Karpas-422 (cell line): ENCODE measurements at regions not wholly inside any gene's neighbourhood (a gene's known extent, or its start where the extent isn't known, plus 50 kb on each side); places are given as distances from the start of the nearest gene placed in this dataset.

ENCODE experiments used
- DNase-seq: peaks from one replicate; pipeline ENCODE4 v3.0.0-alpha.2; 2015
- H2AFZ ChIP-seq: fragments of 200-600 bp; sonication (generic); 2 replicates; pipeline ENCODE4 v1.6.1; 2014; ENCODE audit warnings: antibody characterized with exemption, low read length, mixed read lengths
- H3K27ac ChIP-seq: fragments of 200-600 bp; sonication (generic); 2 replicates; pipeline ENCODE4 v1.5.1; 2014; ENCODE audit warnings: mild to moderate bottlenecking, low read length, moderate library complexity
- H3K27me3 ChIP-seq: fragments of 200-600 bp; sonication (generic); 2 replicates; pipeline ENCODE4 v1.6.1; 2014; ENCODE audit warnings: low read length, mixed read lengths
- H3K36me3 ChIP-seq: fragments of 200-600 bp; sonication (generic); 2 replicates; pipeline ENCODE4 v1.6.1; 2014; ENCODE audit warnings: low read length, mixed read lengths; ENCODE audit not compliant: insufficient read depth
- H3K4me1 ChIP-seq: fragments of 200-600 bp; sonication (generic); 2 replicates; pipeline ENCODE4 v1.6.1; 2014; ENCODE audit warnings: mild to moderate bottlenecking, low read length, mixed read lengths
- H3K4me2 ChIP-seq: fragments of 200-600 bp; sonication (generic); 2 replicates; pipeline ENCODE4 v1.6.1; 2014; ENCODE audit warnings: low read length, low read depth, mild to moderate bottlenecking; ENCODE audit not compliant: poor library complexity, severe bottlenecking
- H3K4me3 ChIP-seq: fragments of 200-600 bp; sonication (generic); 2 replicates; pipeline ENCODE4 v1.5.1; 2014; ENCODE audit warnings: mild to moderate bottlenecking, antibody characterized with exemption, low read length, mixed read lengths
- H3K79me2 ChIP-seq: fragments of 200-600 bp; sonication (generic); 2 replicates; pipeline ENCODE4 v1.6.1; 2014; ENCODE audit warnings: mild to moderate bottlenecking, low read length, mixed read lengths
- H3K9ac ChIP-seq: fragments of 200-600 bp; sonication (generic); 2 replicates; pipeline ENCODE4 v1.6.0; 2014; ENCODE audit warnings: low read length
- H3K9me2 ChIP-seq: fragments of 200-600 bp; sonication (generic), shearing (Covaris generic); replicated peaks from 2 replicates; pipeline ENCODE4 v1.6.0; 2014; ENCODE audit warnings: mild to moderate bottlenecking, low read length, moderate library complexity; ENCODE audit not compliant: insufficient read depth
- H3K9me3 ChIP-seq: fragments of 300-700, 200-600 bp; sonication (generic); 2 replicates; pipeline ENCODE4 v1.6.1; 2014; ENCODE audit warnings: low read length, mixed read lengths
- H4K20me1 ChIP-seq: fragments of 200-600 bp; sonication (generic); 2 replicates; pipeline ENCODE4 v1.6.1; 2014; ENCODE audit warnings: mild to moderate bottlenecking, antibody characterized with exemption, low read length, low read depth; ENCODE audit not compliant: insufficient read depth

GRCh38 chr7:46566097-46566774 lies 645.2 kb upstream of the IGFBP3 start:
- Histone ChIP-seq H2AFZ (no peak overlapping the region), H3K4me2 (no peak overlapping the region), H3K4me1 (no peaks in the 10 kb centered on the region), H3K9ac (no peak overlapping the region), H4K20me1 (no peaks in the 10 kb centered on the region), H3K79me2 (no peaks in the 10 kb centered on the region), H3K9me2 (no peaks in the 10 kb centered on the region), H3K4me3 (no peak overlapping the region), H3K9me3 (no peaks in the 10 kb centered on the region), H3K36me3 (no peaks in the 10 kb centered on the region), H3K27me3 (no peaks in the 10 kb centered on the region), H3K27ac (no peak overlapping the region)
- no peak for DNase-seq

GRCh38 chr7:46565253-46566096 lies 644.4 kb upstream of the IGFBP3 start:
- no peak overlapping the region for H2AFZ ChIP-seq

GRCh38 chr7:46559194-46559832 lies 638.2 kb upstream of the IGFBP3 start:
- Histone ChIP-seq H3K9me3 (no peaks in the 10 kb centered on the region), H3K27ac (no peak overlapping the region), H4K20me1 (no peaks in the 10 kb centered on the region), H3K9me2 (no peaks in the 10 kb centered on the region), H3K4me1 (no peaks in the 10 kb centered on the region), H2AFZ (no peak overlapping the region), H3K27me3 (no peaks in the 10 kb centered on the region), H3K36me3 (no peaks in the 10 kb centered on the region), H3K9ac (no peak overlapping the region), H3K4me3 (no peak overlapping the region), H3K4me2 (no peak overlapping the region), H3K79me2 (no peaks in the 10 kb centered on the region)
- no peak for DNase-seq

More at GRCh38 chr7:46565253-46566096, 644.4 kb upstream of the IGFBP3 start:
- Histone ChIP-seq H3K27me3 (no peaks in the 10 kb centered on the region), H3K36me3 (no peaks in the 10 kb centered on the region), H3K9me3 (no peaks in the 10 kb centered on the region), H3K27ac (no peak overlapping the region), H3K9ac (no peak overlapping the region), H3K4me1 (no peaks in the 10 kb centered on the region), H4K20me1 (no peaks in the 10 kb centered on the region), H3K9me2 (no peaks in the 10 kb centered on the region), H3K4me3 (no peak overlapping the region), H3K4me2 (no peak overlapping the region), H3K79me2 (no peaks in the 10 kb centered on the region)
- no peak for DNase-seq

- H3K36me3 ChIP-seq, result no peaks in the 10 kb centered on the region
- H3K9me3 ChIP-seq, result no peaks in the 10 kb centered on the region
- no peaks in the 10 kb centered on the region for H3K4me1 ChIP-seq
- no peaks in the 10 kb centered on the region for H3K9me2 ChIP-seq
- no peak overlapping the region for H3K9ac ChIP-seq
- no peak overlapping the region for H3K27ac ChIP-seq
- no peak overlapping the region for H3K4me2 ChIP-seq
- no peaks in the 10 kb centered on the region for H4K20me1 ChIP-seq
- no peaks in the 10 kb centered on the region for H3K27me3 ChIP-seq
- DNase-seq, result no peak
- H3K79me2 ChIP-seq, result no peaks in the 10 kb centered on the region
- H3K4me3 ChIP-seq, result no peak overlapping the region
- no peak overlapping the region for H2AFZ ChIP-seq
Measured at GRCh38 chr7:46558482-46559193, 637.6 kb upstream of the IGFBP3 start.

GRCh38 chr7:46557781-46558180 lies 636.7 kb upstream of the IGFBP3 start:
- Histone ChIP-seq H3K4me3 (no peak overlapping the region), H2AFZ (no peak overlapping the region), H3K9me3 (no peaks in the 10 kb centered on the region), H3K27ac (no peak overlapping the region), H3K9ac (no peak overlapping the region), H3K36me3 (no peaks in the 10 kb centered on the region), H3K27me3 (no peaks in the 10 kb centered on the region), H3K4me1 (no peaks in the 10 kb centered on the region), H3K79me2 (no peaks in the 10 kb centered on the region), H3K4me2 (no peak overlapping the region), H4K20me1 (no peaks in the 10 kb centered on the region), H3K9me2 (no peaks in the 10 kb centered on the region)
- no peak for DNase-seq

- H3K9me3 ChIP-seq, result no peaks in the 10 kb centered on the region
- H2AFZ ChIP-seq, result no peak overlapping the region
- no peaks in the 10 kb centered on the region for H3K4me1 ChIP-seq
- no peak overlapping the region for H3K27ac ChIP-seq
- no peak overlapping the region for H3K4me3 ChIP-seq
- no peaks in the 10 kb centered on the region for H3K27me3 ChIP-seq
- H3K79me2 ChIP-seq, result no peaks in the 10 kb centered on the region
- no peak overlapping the region for H3K4me2 ChIP-seq
- DNase-seq, result no peak
- no peaks in the 10 kb centered on the region for H4K20me1 ChIP-seq
- no peaks in the 10 kb centered on the region for H3K36me3 ChIP-seq
- H3K9me2 ChIP-seq, result no peaks in the 10 kb centered on the region
- H3K9ac ChIP-seq, result no peak overlapping the region
Measured at GRCh38 chr7:46557295-46557711, 636.2 kb upstream of the IGFBP3 start.

- no peak overlapping the region for H3K27ac ChIP-seq
- no peaks in the 10 kb centered on the region for H3K9me3 ChIP-seq
- H3K27me3 ChIP-seq, result no peaks in the 10 kb centered on the region
- H3K4me2 ChIP-seq, result no peak overlapping the region
- no peak overlapping the region for H3K4me3 ChIP-seq
- no peaks in the 10 kb centered on the region for H3K79me2 ChIP-seq
- H3K4me1 ChIP-seq, result no peaks in the 10 kb centered on the region
- no peaks in the 10 kb centered on the region for H3K36me3 ChIP-seq
- H4K20me1 ChIP-seq, result no peaks in the 10 kb centered on the region
- H3K9ac ChIP-seq, result no peak overlapping the region
- H3K9me2 ChIP-seq, result no peaks in the 10 kb centered on the region
- no peak for DNase-seq
- H2AFZ ChIP-seq, result no peak overlapping the region
Measured at GRCh38 chr7:46554688-46555422, 633.8 kb upstream of the IGFBP3 start.
